Psoas muscle (tissue), 7 donors: ENCODE measurements at regions not wholly inside any gene's neighbourhood (a gene's known extent, or its start where the extent isn't known, plus 50 kb on each side); places are given as distances from the start of the nearest gene placed in this dataset.

ENCODE experiments used
- ATAC-seq, 4 donors: fragments of 200-7000 bp; cut with Tn5 transposase; one replicate each; pipeline ENCODE4 v1.9.1; 2020; ENCODE audit warnings: moderate library complexity in 3 of 4, mild to moderate bottlenecking in 2 of 4
- DNase-seq, 2 donors: peaks; one replicate each; pipeline ENCODE4 v3.0.0-alpha.2; 2020
- H3K27ac ChIP-seq: fragments of 200-600 bp; one replicate; pipeline ENCODE4 v1.8.0; 2022
- H3K27me3 ChIP-seq, 3 donors: fragments of 200-600 bp in 1 of 3; one replicate each; pipeline versions ENCODE4 v1.6.1 to v1.8.0; 2013 to 2022; ENCODE audit warnings: low read length in 2 of 3, mild to moderate bottlenecking in 2 of 3, moderate library complexity in 1 of 3; ENCODE audit not compliant: insufficient read depth in 3 of 3
- H3K36me3 ChIP-seq, 2 donors: fragments of 200-600 bp in 1 of 2; one replicate each; pipeline versions ENCODE4 v1.6.1 to v1.8.0; 2013 to 2022; ENCODE audit warnings: low read depth in 1 of 2, mild to moderate bottlenecking in 1 of 2, moderate library complexity in 1 of 2; ENCODE audit not compliant: insufficient read depth in 1 of 2
- H3K4me1 ChIP-seq: fragments of 200-600 bp; one replicate; pipeline ENCODE4 v1.8.0; 2022
- H3K4me3 ChIP-seq: fragments of 200-600 bp; one replicate; pipeline ENCODE4 v1.8.0; 2022; ENCODE audit warnings: mild to moderate bottlenecking
- H3K9me3 ChIP-seq: fragments of 200-600 bp; one replicate; pipeline ENCODE4 v1.8.0; 2022
- WGBS, 3 donors: extraction: QIAGEN DNeasy Blood & Tissue Kit; methylation state at CpG; one replicate each; pipeline versions ENCODE4 v1.1.6 to v1.1.7; 2013; 5-methylcytosine and 5-hydroxymethylcytosine counted together
- intact Hi-C, 2 donors: fragments of 100-400 bp; cut with DNase I; formaldehyde crosslinking; loops; one replicate each; pipeline versions ENCODE4 v1.11.0 to v1.14.2; 2022
- TF ChIP-seq, protein P1 (sequence below): fragments of 200-600 bp; IDR thresholded peaks from one replicate; pipeline ENCODE4 v1.8.0; 2022; ENCODE audit warnings: antibody characterized with exemption
- donor health status: healthy with polysubstance abuse.
- donor health status: DM: no; HTN: no; CAD: no; lungs with moderate emphysema.
- donor health status: Bipolar disorder and iron deficiency.
- donor health status: healthy.
- donor health status: DM: yes; HTN: yes; CAD: no.
- donor health status: DM: no; HTN: no; CAD: no.
- donor health status: DM: yes; HTN: yes; CAD: no.

DNA sequence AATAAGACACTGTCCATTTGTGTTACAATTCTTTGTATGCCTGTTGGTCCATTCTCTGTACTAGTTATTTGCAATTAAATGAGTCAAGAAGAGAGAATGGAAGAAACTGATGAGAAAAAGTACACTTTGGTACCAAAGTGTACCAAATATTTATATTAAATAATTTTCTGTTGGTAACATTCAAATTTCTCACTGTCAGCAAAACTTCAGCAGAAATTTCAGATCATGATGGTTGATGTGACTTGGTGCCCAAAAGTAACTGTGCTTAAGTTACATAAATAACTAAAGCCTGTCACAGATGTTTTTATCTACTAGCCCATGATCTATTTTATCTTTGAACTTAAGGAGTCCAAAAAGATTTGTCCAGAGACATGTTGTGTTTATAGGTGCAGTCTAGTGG is 274.4 kb upstream of the CXADR start:
- Histone ChIP-seq H3K36me3 (no peaks in the 10 kb centered on the region), H3K9me3 (no peaks in the 10 kb centered on the region), H3K27ac (no peak overlapping the region), H3K4me3 (no peak overlapping the region), H3K4me1 (no peaks in the 10 kb centered on the region), H3K27me3 (no peaks in the 10 kb centered on the region)
- intact Hi-C loops: no loop called here
- DNase-seq (no peak), ATAC-seq (no peak)
- TF ChIP-seq, protein P1, sequence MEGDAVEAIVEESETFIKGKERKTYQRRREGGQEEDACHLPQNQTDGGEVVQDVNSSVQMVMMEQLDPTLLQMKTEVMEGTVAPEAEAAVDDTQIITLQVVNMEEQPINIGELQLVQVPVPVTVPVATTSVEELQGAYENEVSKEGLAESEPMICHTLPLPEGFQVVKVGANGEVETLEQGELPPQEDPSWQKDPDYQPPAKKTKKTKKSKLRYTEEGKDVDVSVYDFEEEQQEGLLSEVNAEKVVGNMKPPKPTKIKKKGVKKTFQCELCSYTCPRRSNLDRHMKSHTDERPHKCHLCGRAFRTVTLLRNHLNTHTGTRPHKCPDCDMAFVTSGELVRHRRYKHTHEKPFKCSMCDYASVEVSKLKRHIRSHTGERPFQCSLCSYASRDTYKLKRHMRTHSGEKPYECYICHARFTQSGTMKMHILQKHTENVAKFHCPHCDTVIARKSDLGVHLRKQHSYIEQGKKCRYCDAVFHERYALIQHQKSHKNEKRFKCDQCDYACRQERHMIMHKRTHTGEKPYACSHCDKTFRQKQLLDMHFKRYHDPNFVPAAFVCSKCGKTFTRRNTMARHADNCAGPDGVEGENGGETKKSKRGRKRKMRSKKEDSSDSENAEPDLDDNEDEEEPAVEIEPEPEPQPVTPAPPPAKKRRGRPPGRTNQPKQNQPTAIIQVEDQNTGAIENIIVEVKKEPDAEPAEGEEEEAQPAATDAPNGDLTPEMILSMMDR: no peak

DNA sequence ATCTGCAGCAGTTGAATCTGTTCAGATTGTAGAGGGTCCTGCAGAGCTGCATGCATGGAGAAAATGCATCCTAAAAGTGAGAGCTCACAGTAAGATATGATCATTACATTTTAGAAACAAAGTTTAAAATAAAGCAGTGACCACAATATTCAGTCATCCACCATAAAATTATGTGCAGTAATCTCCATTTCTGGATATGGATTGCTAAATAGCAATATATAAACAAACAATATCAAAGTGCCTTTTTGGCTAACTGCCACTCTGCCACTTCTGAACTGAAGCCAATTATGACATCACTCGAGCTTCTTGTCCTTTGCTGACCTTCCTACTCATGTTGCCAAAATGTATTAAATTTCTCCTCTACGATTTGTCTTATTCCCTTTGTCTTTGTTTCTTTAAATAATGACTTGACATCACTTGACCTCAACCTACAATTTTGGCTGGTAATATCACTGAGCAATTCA is 262.0 kb upstream of the CXADR start:
- TF ChIP-seq, protein P1: no peak
- H3K9me3 ChIP-seq: peaks cover under 1% of the 10 kb centered on the region

DNA sequence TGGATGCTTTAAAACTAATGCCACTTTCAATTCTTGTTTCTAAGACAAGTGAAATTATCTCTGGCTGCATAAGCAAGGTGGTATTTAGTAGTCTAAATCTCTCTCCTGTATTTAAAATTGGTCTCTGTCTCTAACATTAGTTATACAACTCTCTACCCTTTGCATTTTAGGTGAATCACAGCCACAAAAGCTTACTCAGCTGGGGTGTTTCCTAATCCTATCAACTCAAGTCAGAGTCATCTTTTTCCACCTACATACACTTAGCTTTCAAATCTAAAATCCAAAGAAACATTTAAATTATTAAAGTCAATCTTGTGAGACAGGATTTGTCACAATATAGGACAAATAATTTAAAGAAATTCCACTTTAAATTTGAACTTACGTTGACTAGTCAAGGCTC is 255.1 kb upstream of the CXADR start:
- Histone ChIP-seq H3K4me3 (no peak overlapping the region), H3K4me1 (no peaks in the 10 kb centered on the region), H3K9me3 (no peaks in the 10 kb centered on the region), H3K36me3 (no peaks in the 10 kb centered on the region), H3K27ac (no peak overlapping the region), H3K27me3 (no peaks in the 10 kb centered on the region)
- no peak for ATAC-seq
- no peak for DNase-seq
- 87 to 91% (median 89%) methylated on average over 1 of the region's 1 CpG for WGBS, 3 donors
- intact Hi-C loops: no loop called here
- TF ChIP-seq, protein P1: no peak

More for the DNA sequence above, 262.0 kb upstream of the CXADR start:
- DNase-seq (no peak), ATAC-seq (no peak)
- Histone ChIP-seq H3K27me3 (no peaks in the 10 kb centered on the region), H3K27ac (no peak overlapping the region), H3K4me3 (no peak overlapping the region), H3K4me1 (no peaks in the 10 kb centered on the region), H3K36me3 (no peaks in the 10 kb centered on the region)
- intact Hi-C loops: no loop called here
- 4 to 10% (median 8%) methylated on average over 2 of the region's 2 CpGs for WGBS, 3 donors

DNA sequence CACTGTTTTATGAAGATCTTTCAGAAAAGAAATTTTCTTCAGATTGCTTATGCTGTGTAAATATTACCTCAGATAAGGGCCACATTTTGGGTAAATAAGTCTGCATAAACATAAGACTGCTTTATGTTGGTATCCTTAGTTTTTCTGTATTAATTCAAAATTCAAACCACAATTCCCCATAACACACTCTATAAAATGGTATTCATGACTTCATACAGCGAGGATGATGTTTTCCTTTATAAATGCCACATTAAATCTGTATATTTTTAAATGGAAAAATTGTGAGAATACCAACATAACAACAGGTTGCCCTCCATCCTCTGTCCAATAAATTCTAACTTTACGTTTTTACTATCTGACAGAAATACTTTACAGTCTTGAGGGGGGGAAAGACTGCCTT is 248.7 kb upstream of the CXADR start:
- intact Hi-C loops: no loop called here
- H3K27me3 ChIP-seq: no peaks in the 10 kb centered on the region
- WGBS, 3 donors: 84 to 89% (median 84%) methylated on average over 2 of the region's 2 CpGs

DNA sequence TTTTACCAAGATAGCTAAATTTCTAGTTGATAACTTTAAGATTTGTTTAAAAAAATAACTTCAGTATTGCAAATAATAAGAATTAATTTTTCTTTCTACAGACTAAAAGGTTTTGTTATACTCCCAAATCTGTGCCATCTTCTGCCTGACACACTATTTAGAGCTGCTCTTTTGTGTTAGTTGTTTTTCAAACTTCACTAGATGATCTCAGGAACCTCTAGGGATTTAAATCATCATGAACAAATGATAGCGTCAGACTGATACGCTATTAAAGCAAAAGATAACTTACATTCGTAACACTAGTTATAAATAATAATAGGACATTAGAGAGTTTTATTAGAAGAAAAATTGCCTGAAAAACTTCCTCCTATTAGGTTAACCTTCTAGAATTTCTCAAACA is 243.1 kb upstream of the CXADR start:
- H3K36me3 ChIP-seq: no peaks in the 10 kb centered on the region
- H3K27ac ChIP-seq: no peak overlapping the region
- ATAC-seq (no peak), DNase-seq (no peak)
- H3K27me3 ChIP-seq: no peaks in the 10 kb centered on the region
- no peaks in the 10 kb centered on the region for H3K9me3 ChIP-seq
- no peak overlapping the region for H3K4me3 ChIP-seq
- 30 to 54% (median 38%) methylated on average over 3 of the region's 3 CpGs for WGBS, 3 donors
- H3K4me1 ChIP-seq: no peaks in the 10 kb centered on the region
- TF ChIP-seq, protein P1: no peak
- intact Hi-C loops: no loop called here

More for the DNA sequence above, 248.7 kb upstream of the CXADR start:
- no peak overlapping the region for H3K27ac ChIP-seq
- H3K4me3 ChIP-seq: no peak overlapping the region
- H3K9me3 ChIP-seq: no peaks in the 10 kb centered on the region
- DNase-seq (no peak), ATAC-seq (no peak)
- H3K36me3 ChIP-seq: no peaks in the 10 kb centered on the region
- TF ChIP-seq, protein P1: no peak
- no peaks in the 10 kb centered on the region for H3K4me1 ChIP-seq
